ENCODE measurements at regions not wholly inside any gene's neighbourhood (a gene's known extent, or its start where the extent isn't known, plus 50 kb on each side); places are given as distances from the start of the nearest gene placed in this dataset.

- intact Hi-C loops (cut with micrococcal nuclease; ENCODE audit: unreplicated experiment) = no loop called here
- TF ChIP-seq CTCF (conservative IDR thresholded peaks at IDR 0.05; ENCODE audit: low read depth, low read length) (no peak), EZH2 (IDR thresholded peaks at IDR 0.05; ENCODE audit: borderline replicate concordance, low read depth, low read length, poor library complexity, severe bottlenecking) (no peak)
- CTCF ChIA-PET = no interaction called here
- BruUV-seq (replicated peaks) = no TSS peak
- Histone ChIP-seq H3K4me3 (ENCODE audit: low read depth, low read length, poor library complexity, severe bottlenecking) (no peak overlapping the region), H3K36me3 (ENCODE audit: insufficient read depth, low read length, poor library complexity, severe bottlenecking) (no peaks in the 10 kb centered on the region), H3K27me3 (replicated peaks; ENCODE audit: insufficient read depth, low read depth, low read length, poor library complexity) (no peaks in the 10 kb centered on the region), H3K9me3 (ENCODE audit: low read depth, low read length, poor library complexity, severe bottlenecking) (no peaks in the 10 kb centered on the region), H3K27ac (ENCODE audit: low read depth, low read length, poor library complexity, severe bottlenecking) (no peak overlapping the region), H3K4me1 (ENCODE audit: insufficient read depth, low read length, poor library complexity, severe bottlenecking) (no peaks in the 10 kb centered on the region)
- DNase-seq (ENCODE audit: low spot score) = no peak
- POLR2A ChIA-PET (ENCODE audit: low non-redundant PET) = no interaction called here
These were observed 72.7 kb upstream of the SEC61G start for GRCh38 chr7:54831644-54832095.

GRCh38 chr7:54833001-54833467, 74.0 kb upstream of the SEC61G start:
- Histone ChIP-seq H3K36me3 (ENCODE audit: insufficient read depth, low read length, poor library complexity, severe bottlenecking) (no peaks in the 10 kb centered on the region), H3K4me3 (ENCODE audit: low read depth, low read length, poor library complexity, severe bottlenecking) (no peak overlapping the region), H3K27me3 (replicated peaks; ENCODE audit: insufficient read depth, low read depth, low read length, poor library complexity) (no peaks in the 10 kb centered on the region), H3K4me1 (ENCODE audit: insufficient read depth, low read length, poor library complexity, severe bottlenecking) (no peaks in the 10 kb centered on the region), H3K9me3 (ENCODE audit: low read depth, low read length, poor library complexity, severe bottlenecking) (no peaks in the 10 kb centered on the region), H3K27ac (ENCODE audit: low read depth, low read length, poor library complexity, severe bottlenecking) (no peak overlapping the region)
- CTCF ChIA-PET = no interaction called here
- no peak for DNase-seq (ENCODE audit: low spot score)
- intact Hi-C loops (cut with micrococcal nuclease; ENCODE audit: unreplicated experiment) = no loop called here
- TF ChIP-seq EZH2 (IDR thresholded peaks at IDR 0.05; ENCODE audit: borderline replicate concordance, low read depth, low read length, poor library complexity, severe bottlenecking) (no peak), CTCF (conservative IDR thresholded peaks at IDR 0.05; ENCODE audit: low read depth, low read length) (no peak)
- no TSS peak for BruUV-seq (replicated peaks)
- POLR2A ChIA-PET (ENCODE audit: low non-redundant PET) = no interaction called here

- H3K36me3 ChIP-seq (ENCODE audit: insufficient read depth, low read length, poor library complexity, severe bottlenecking) = no peaks in the 10 kb centered on the region
- CTCF ChIA-PET = no interaction called here
- no peak overlapping the region for H3K4me3 ChIP-seq (ENCODE audit: low read depth, low read length, poor library complexity, severe bottlenecking)
- H3K27me3 ChIP-seq (replicated peaks; ENCODE audit: insufficient read depth, low read depth, low read length, poor library complexity) = no peaks in the 10 kb centered on the region
- POLR2A ChIA-PET (ENCODE audit: low non-redundant PET) = no interaction called here
- no peaks in the 10 kb centered on the region for H3K9me3 ChIP-seq (ENCODE audit: low read depth, low read length, poor library complexity, severe bottlenecking)
- intact Hi-C loops (cut with micrococcal nuclease; ENCODE audit: unreplicated experiment) = no loop called here
- TF ChIP-seq EZH2 (IDR thresholded peaks at IDR 0.05; ENCODE audit: borderline replicate concordance, low read depth, low read length, poor library complexity, severe bottlenecking) = no peak
- BruUV-seq (replicated peaks) = no TSS peak
- H3K27ac ChIP-seq (ENCODE audit: low read depth, low read length, poor library complexity, severe bottlenecking) = no peak overlapping the region
- DNase-seq (ENCODE audit: low spot score) = no peak
- no peaks in the 10 kb centered on the region for H3K4me1 ChIP-seq (ENCODE audit: insufficient read depth, low read length, poor library complexity, severe bottlenecking)
These were observed 78.2 kb upstream of the SEC61G start for GRCh38 chr7:54837168-54837567.

- H3K4me3 ChIP-seq (ENCODE audit: low read depth, low read length, poor library complexity, severe bottlenecking) = no peak overlapping the region
- CTCF ChIA-PET = no interaction called here
- no peak overlapping the region for H3K27ac ChIP-seq (ENCODE audit: low read depth, low read length, poor library complexity, severe bottlenecking)
- intact Hi-C loops (cut with micrococcal nuclease; ENCODE audit: unreplicated experiment) = no loop called here
- BruUV-seq (replicated peaks) = no TSS peak
- no peak for DNase-seq (ENCODE audit: low spot score)
- POLR2A ChIA-PET (ENCODE audit: low non-redundant PET) = no interaction called here
- H3K36me3 ChIP-seq (ENCODE audit: insufficient read depth, low read length, poor library complexity, severe bottlenecking) = no peaks in the 10 kb centered on the region
- TF ChIP-seq CTCF (conservative IDR thresholded peaks at IDR 0.05; ENCODE audit: low read depth, low read length) (no peak), EZH2 (IDR thresholded peaks at IDR 0.05; ENCODE audit: borderline replicate concordance, low read depth, low read length, poor library complexity, severe bottlenecking) (no peak)
- H3K9me3 ChIP-seq (ENCODE audit: low read depth, low read length, poor library complexity, severe bottlenecking) = no peaks in the 10 kb centered on the region
- H3K4me1 ChIP-seq (ENCODE audit: insufficient read depth, low read length, poor library complexity, severe bottlenecking) = no peaks in the 10 kb centered on the region
- H3K27me3 ChIP-seq (replicated peaks; ENCODE audit: insufficient read depth, low read depth, low read length, poor library complexity) = no peaks in the 10 kb centered on the region
These were observed 78.8 kb upstream of the SEC61G start for GRCh38 chr7:54837761-54838160.

Data from A673 (cell line).